Activated CD8-positive, alpha-beta T cell treated with anti-CD3 and anti-CD28 coated beads for 36 hours (primary cell): ENCODE measurements at regions not wholly inside any gene's neighbourhood (a gene's known extent, or its start where the extent isn't known, plus 50 kb on each side); places are given as distances from the start of the nearest gene placed in this dataset.

Experiments used
- ATAC-seq: fragments of 200-7000 bp; cut with Tn5 transposase; one replicate; pipeline ENCODE4 v1.10.0; 2021; ENCODE audit warnings: mild to moderate bottlenecking, moderate library complexity
- CTCF ChIA-PET: fragments of 350-600 bp; sonication (Branson Sonifier 250); formaldehyde crosslinking; loops from one replicate; lab custom pipeline; 2021; ENCODE audit warnings: antibody characterized with exemption; lab: Charles Lee
- POLR2A ChIA-PET: fragments of 350-600 bp; sonication (Branson Sonifier 250); formaldehyde crosslinking; loops from one replicate; lab custom pipeline; 2021; ENCODE audit warnings: antibody characterized with exemption; lab: Charles Lee
- DNase-seq: peaks from one replicate; pipeline ENCODE4 v3.0.0-alpha.2; 2020
- H3K27ac Mint-ChIP-seq: one replicate; pipeline ENCODE4 v1.8.0; 2021; ENCODE audit warnings: mild to moderate bottlenecking, mixed read lengths
- H3K27me3 Mint-ChIP-seq: one replicate; pipeline ENCODE4 v1.8.0; 2021; ENCODE audit warnings: mixed read lengths
- H3K36me3 Mint-ChIP-seq: one replicate; pipeline ENCODE4 v1.8.0; 2021; ENCODE audit warnings: low read depth, mixed read lengths
- H3K4me1 Mint-ChIP-seq: one replicate; pipeline ENCODE4 v1.8.0; 2021; ENCODE audit warnings: low read depth, mixed read lengths
- H3K4me3 Mint-ChIP-seq: one replicate; pipeline ENCODE4 v1.8.0; 2021; ENCODE audit warnings: mild to moderate bottlenecking, moderate library complexity, mixed read lengths
- H3K9me3 Mint-ChIP-seq: one replicate; pipeline ENCODE4 v1.8.0; 2021; ENCODE audit warnings: mixed read lengths
- CTCF ChIP-seq: fragments of 200-600 bp; IDR thresholded peaks from one replicate; pipeline ENCODE4 v1.8.0; 2022; ENCODE audit warnings: antibody characterized with exemption, mild to moderate bottlenecking
- intact Hi-C: fragments of 100-400 bp; cut with micrococcal nuclease; formaldehyde crosslinking; loops from one replicate; pipeline ENCODE4 v1.10.0; 2022

DNA sequence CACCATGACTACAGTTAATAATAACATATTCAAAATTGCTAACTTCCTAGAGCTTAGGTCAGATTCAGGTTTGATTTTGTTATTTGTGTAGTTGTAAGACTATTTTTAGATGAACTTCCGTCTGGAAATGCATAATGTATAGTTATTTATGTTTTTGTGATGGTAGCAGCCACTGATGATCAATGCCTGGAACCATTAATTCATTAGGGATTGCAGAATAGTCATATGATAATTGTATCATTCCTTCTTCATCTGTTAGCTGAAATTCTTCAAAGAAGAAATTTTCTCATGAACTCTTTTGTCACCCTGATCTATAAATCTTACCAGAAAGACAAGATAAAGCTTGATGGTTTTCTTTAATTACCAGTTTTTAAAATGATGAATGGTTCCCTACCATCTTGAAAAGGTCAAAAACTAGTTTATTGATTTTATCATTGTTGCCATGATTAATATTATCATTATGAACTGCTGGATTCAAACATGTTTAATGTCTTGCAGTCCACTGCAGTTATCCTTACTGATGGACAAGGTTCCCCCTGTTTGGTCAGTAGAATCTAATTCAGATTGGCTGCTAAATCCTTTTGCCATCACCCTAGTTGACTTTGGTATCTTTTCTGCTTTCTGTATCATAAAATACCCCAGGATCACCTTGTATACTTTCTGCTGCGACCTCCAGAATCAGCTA lies 433.3 kb downstream of the GPAM start:
- intact Hi-C loops: no loop called here
- H3K9me3 Mint-ChIP-seq: no peaks in the 10 kb centered on the region
- ATAC-seq (no peak), DNase-seq (no peak)
- no peaks in the 10 kb centered on the region for H3K36me3 Mint-ChIP-seq
- no peak overlapping the region for H3K4me3 Mint-ChIP-seq
- no peak overlapping the region for H3K27ac Mint-ChIP-seq
- no peak for TF ChIP-seq CTCF
- no peaks in the 10 kb centered on the region for H3K4me1 Mint-ChIP-seq
- peaks cover 3% of the 10 kb centered on the region for H3K27me3 Mint-ChIP-seq
- ChIA-PET CTCF (no interaction called here), POLR2A (no interaction called here)

DNA sequence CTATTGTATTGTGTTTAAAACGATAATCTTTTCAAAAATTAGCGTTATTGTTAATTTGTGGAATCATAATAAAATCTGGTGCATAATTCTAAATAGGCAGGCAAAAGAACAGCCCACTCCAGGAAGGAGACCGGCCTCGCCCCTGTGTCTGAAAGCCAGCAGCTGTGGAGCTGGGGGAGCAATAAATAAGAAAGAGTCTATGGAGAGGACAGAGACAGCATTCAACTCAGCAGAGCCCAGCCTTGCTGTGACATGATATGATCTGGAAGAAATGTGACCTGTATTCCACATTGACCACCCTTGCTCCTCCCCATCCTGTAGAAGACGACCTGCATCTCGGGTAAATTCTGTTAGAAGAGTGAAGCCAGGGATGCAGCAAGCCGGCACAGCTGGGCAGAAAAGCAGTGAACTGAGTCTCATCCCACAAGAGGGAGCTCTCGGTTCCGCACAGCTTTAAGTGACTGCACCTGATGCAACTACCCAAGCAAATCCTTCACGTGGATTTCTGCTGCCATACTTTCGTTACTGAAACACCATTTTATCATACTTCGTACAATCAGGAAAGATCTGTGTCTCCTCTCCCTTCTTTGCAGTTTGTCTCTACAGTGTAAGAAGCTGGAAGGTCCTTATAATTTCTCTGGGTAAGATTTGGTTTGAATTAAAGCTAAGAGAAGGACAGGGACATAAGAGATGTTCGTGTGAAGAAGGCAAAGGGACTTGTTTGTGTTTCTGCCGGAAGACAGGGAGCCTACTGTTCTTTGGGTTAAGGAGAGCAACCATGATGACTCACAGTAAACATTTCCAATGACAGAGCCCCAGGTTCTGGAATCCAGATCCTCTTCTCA lies 427.1 kb downstream of the GPAM start:
- Mint-ChIP-seq H3K27ac (no peak overlapping the region), H3K36me3 (no peaks in the 10 kb centered on the region), H3K9me3 (no peaks in the 10 kb centered on the region), H3K4me3 (no peak overlapping the region), H3K4me1 (no peaks in the 10 kb centered on the region), H3K27me3 (peaks cover 9% of the 10 kb centered on the region)
- TF ChIP-seq CTCF: peak; percentile 23
- ChIA-PET POLR2A (no interaction called here), CTCF (interaction anchor here (1.1 to 2.2 kb wide), 3 partner anchors 14 to 381 kb away, joined by 3 to 22 read pairs (median 13); no protein-coding TSS in a partner anchor)
- intact Hi-C loops: no loop called here
- ATAC-seq (no peak), DNase-seq (peak; percentile 34)

GRCh38 chr10:111758593-111758992 lies 425.0 kb downstream of the GPAM start:
- no peak for DNase-seq
- no peaks in the 10 kb centered on the region for H3K9me3 Mint-ChIP-seq
- H3K4me3 Mint-ChIP-seq: no peak overlapping the region
- TF ChIP-seq CTCF: no peak
- H3K36me3 Mint-ChIP-seq: no peaks in the 10 kb centered on the region
- POLR2A ChIA-PET: no interaction called here
- ATAC-seq: no peak
- intact Hi-C loops: no loop called here
- H3K27me3 Mint-ChIP-seq: peaks cover 9% of the 10 kb centered on the region
- no peak overlapping the region for H3K27ac Mint-ChIP-seq
- no peaks in the 10 kb centered on the region for H3K4me1 Mint-ChIP-seq
- CTCF ChIA-PET: no interaction called here

GRCh38 chr10:111762114-111762513 lies 421.5 kb downstream of the GPAM start:
- Mint-ChIP-seq H3K4me1 (no peaks in the 10 kb centered on the region), H3K9me3 (no peaks in the 10 kb centered on the region), H3K36me3 (no peaks in the 10 kb centered on the region), H3K4me3 (no peak overlapping the region), H3K27ac (no peak overlapping the region), H3K27me3 (peaks cover 5% of the 10 kb centered on the region)
- ChIA-PET POLR2A (no interaction called here), CTCF (no interaction called here)
- intact Hi-C loops: no loop called here
- DNase-seq (peak; percentile 4), ATAC-seq (no peak)
- TF ChIP-seq CTCF: no peak

GRCh38 chr10:111765216-111765615 lies 418.3 kb downstream of the GPAM start:
- no peak for ATAC-seq
- no peak overlapping the region for H3K4me3 Mint-ChIP-seq
- intact Hi-C loops: no loop called here
- H3K27ac Mint-ChIP-seq: no peak overlapping the region
- no peak for TF ChIP-seq CTCF
- H3K27me3 Mint-ChIP-seq: no peaks in the 10 kb centered on the region
- no peak for DNase-seq
- no peaks in the 10 kb centered on the region for H3K36me3 Mint-ChIP-seq
- H3K9me3 Mint-ChIP-seq: no peaks in the 10 kb centered on the region
- no peaks in the 10 kb centered on the region for H3K4me1 Mint-ChIP-seq
- ChIA-PET POLR2A (no interaction called here), CTCF (no interaction called here)
